ENCODE measurements at regions not wholly inside any gene's neighbourhood (a gene's known extent, or its start where the extent isn't known, plus 50 kb on each side); places are given as distances from the start of the nearest gene placed in this dataset.

- Histone ChIP-seq H3K27me3 (no peaks in the 10 kb centered on the region), H3K36me3 (no peaks in the 10 kb centered on the region), H3K9me3 (peaks cover 0 to 16% (median 0%) of the 10 kb centered on the region in 11 donors), H3K27ac (no peak overlapping the region), H3K4me3 (no peak overlapping the region), H3K4me1 (no peaks in the 10 kb centered on the region)
- ATAC-seq (no peak), DNase-seq (no peak)
- intact Hi-C loops (cut with DNase I), result no loop called here
- WGBS, 2 donors, result 82 to 83% methylated on average over 11 of the region's 11 CpGs
- TF ChIP-seq CTCF (IDR thresholded peaks at IDR 0.05), result no peak
Measured at GRCh38 chr7:153322991-153323390, 563.4 kb downstream of the ACTR3B start.

GRCh38 chr7:153324094-153324493 lies 564.5 kb downstream of the ACTR3B start:
- no peak for ATAC-seq
- TF ChIP-seq CTCF (IDR thresholded peaks at IDR 0.05), result no peak
- Histone ChIP-seq H3K4me1 (no peaks in the 10 kb centered on the region), H3K4me3 (no peak overlapping the region), H3K27me3 (no peaks in the 10 kb centered on the region), H3K27ac (no peak overlapping the region), H3K9me3 (peaks cover 0 to 8% (median 0%) of the 10 kb centered on the region in 11 donors), H3K36me3 (no peaks in the 10 kb centered on the region)
- DNase-seq, result no peak
- 74 to 80% methylated on average over 5 of the region's 5 CpGs for WGBS, 2 donors
- intact Hi-C loops (cut with DNase I), result no loop called here

GRCh38 chr7:153327683-153328082 lies 568.1 kb downstream of the ACTR3B start:
- no peaks in the 10 kb centered on the region for H3K27me3 ChIP-seq
- DNase-seq, result no peak
- TF ChIP-seq CTCF (IDR thresholded peaks at IDR 0.05), result no peak
- peaks cover 0 to 22% (median 0%) of the 10 kb centered on the region in 11 donors for H3K9me3 ChIP-seq
- intact Hi-C loops (cut with DNase I), result no loop called here
- H3K4me3 ChIP-seq, result no peak overlapping the region
- H3K27ac ChIP-seq, result no peak overlapping the region
- WGBS, 2 donors, result 86 to 90% methylated on average over 9 of the region's 9 CpGs
- no peak for ATAC-seq
- H3K4me1 ChIP-seq, result no peaks in the 10 kb centered on the region
- H3K36me3 ChIP-seq, result no peaks in the 10 kb centered on the region

GRCh38 chr7:153331427-153331826 lies 571.9 kb downstream of the ACTR3B start:
- Histone ChIP-seq H3K4me1 (no peaks in the 10 kb centered on the region), H3K27me3 (no peaks in the 10 kb centered on the region), H3K9me3 (peaks cover 0 to 22% (median 0%) of the 10 kb centered on the region in 11 donors), H3K4me3 (no peak overlapping the region), H3K36me3 (no peaks in the 10 kb centered on the region), H3K27ac (no peak overlapping the region)
- intact Hi-C loops (cut with DNase I), result no loop called here
- ATAC-seq (no peak), DNase-seq (no peak)
- 79 to 86% methylated on average over 3 of the region's 3 CpGs for WGBS, 2 donors
- TF ChIP-seq CTCF (IDR thresholded peaks at IDR 0.05), result no peak

All from heart right ventricle (tissue), 16 donors.